OCI-LY1 (cell line): ENCODE measurements at regions not wholly inside any gene's neighbourhood (a gene's known extent, or its start where the extent isn't known, plus 50 kb on each side); places are given as distances from the start of the nearest gene placed in this dataset.

Experiments used
- H2AFZ ChIP-seq: fragments of 200-600 bp; sonication (generic), shearing (Covaris generic); 2 replicates; pipeline ENCODE4 v1.6.0; 2014; ENCODE audit warnings: antibody characterized with exemption, mild to moderate bottlenecking, low read length
- H3F3A ChIP-seq: fragments of 200-600 bp; sonication (generic), shearing (Covaris generic); 2 replicates; pipeline ENCODE4 v1.6.0; 2014; ENCODE audit warnings: mild to moderate bottlenecking, antibody characterized with exemption, low read length, moderate library complexity; ENCODE audit not compliant: insufficient read depth
- H3K27ac ChIP-seq: fragments of 200-600 bp; sonication (generic); 2 replicates; pipeline ENCODE4 v1.5.1; 2014; ENCODE audit warnings: low read length, mixed run types, mild to moderate bottlenecking, low read depth; ENCODE audit not compliant: poor library complexity, severe bottlenecking
- H3K27me3 ChIP-seq: fragments of 200-600 bp; sonication (generic); 2 replicates; pipeline ENCODE4 v1.6.0; 2014; ENCODE audit warnings: antibody characterized with exemption, mild to moderate bottlenecking, low read length, moderate library complexity; ENCODE audit not compliant: insufficient read depth
- H3K36me3 ChIP-seq: fragments of 200-600 bp; sonication (generic); 2 replicates; pipeline ENCODE4 v1.6.1; 2014; ENCODE audit warnings: mild to moderate bottlenecking, antibody characterized with exemption, low read length, moderate library complexity, mixed read lengths; ENCODE audit not compliant: insufficient read depth
- H3K4me1 ChIP-seq: fragments of 200-600 bp; sonication (generic); 2 replicates; pipeline ENCODE4 v1.5.1; 2014; ENCODE audit warnings: mild to moderate bottlenecking, low read length, moderate library complexity; ENCODE audit not compliant: insufficient read depth, severe bottlenecking
- H3K4me2 ChIP-seq: fragments of 200-600 bp; sonication (generic), shearing (Covaris generic); 2 replicates; pipeline ENCODE4 v1.6.1; 2014; ENCODE audit warnings: low read length
- H3K4me3 ChIP-seq: fragments of 200-600 bp; sonication (generic); 2 replicates; pipeline ENCODE4 v1.5.1; 2014; ENCODE audit warnings: low read length, low read depth, mild to moderate bottlenecking, mixed read lengths; ENCODE audit not compliant: poor library complexity, severe bottlenecking
- H3K79me2 ChIP-seq: fragments of 200-600 bp; shearing (Covaris generic); 2 replicates; pipeline ENCODE4 v1.6.1; 2016; ENCODE audit warnings: mixed run types, low read length, mixed read lengths; ENCODE audit not compliant: insufficient read depth
- H3K9ac ChIP-seq: fragments of 200-600 bp; sonication (generic), shearing (Covaris generic); 2 replicates; pipeline ENCODE4 v1.6.1; 2014; ENCODE audit warnings: mild to moderate bottlenecking, low read length, mixed read lengths
- H3K9me2 ChIP-seq: fragments of 200-600 bp; sonication (generic), shearing (Covaris generic); 2 replicates; pipeline ENCODE4 v1.6.1; 2014; ENCODE audit warnings: low read depth, mild to moderate bottlenecking, low read length, mixed read lengths
- H3K9me3 ChIP-seq: fragments of 200-600 bp; shearing (Covaris generic); 2 replicates; pipeline ENCODE4 v1.6.1; 2014; ENCODE audit warnings: low read length, mixed read lengths
- H4K20me1 ChIP-seq: fragments of 200-600 bp; sonication (generic), shearing (Covaris generic); 2 replicates; pipeline ENCODE4 v1.6.0; 2016; ENCODE audit warnings: mild to moderate bottlenecking, low read length; ENCODE audit not compliant: insufficient read depth
- CTCF ChIP-seq: fragments of 200-600 bp; sonication (generic), shearing (Covaris generic); IDR thresholded peaks from 2 replicates; pipeline ENCODE4 v1.5.1; 2017; ENCODE audit warnings: mild to moderate bottlenecking, antibody characterized with exemption, low read length, moderate library complexity, mixed read lengths
- EZH2 ChIP-seq: fragments of 200-600 bp; sonication (generic), shearing (Covaris generic); IDR thresholded peaks from 2 replicates; pipeline ENCODE4 v1.8.0; 2017; ENCODE audit warnings: borderline replicate concordance, mixed run types, mild to moderate bottlenecking, antibody characterized with exemption, low read length, moderate library complexity, mixed read lengths

- H3K4me1 ChIP-seq = no peaks in the 10 kb centered on the region
- no peaks in the 10 kb centered on the region for H3K9me3 ChIP-seq
- H3K36me3 ChIP-seq = no peaks in the 10 kb centered on the region
- H3K4me3 ChIP-seq = no peak overlapping the region
- H2AFZ ChIP-seq = no peak overlapping the region
- H3K27me3 ChIP-seq = no peaks in the 10 kb centered on the region
- H4K20me1 ChIP-seq = no peaks in the 10 kb centered on the region
- H3K9ac ChIP-seq = no peak overlapping the region
- H3K27ac ChIP-seq = no peak overlapping the region
- no peaks in the 10 kb centered on the region for H3K79me2 ChIP-seq
- no peaks in the 10 kb centered on the region for H3K9me2 ChIP-seq
- H3K4me2 ChIP-seq = no peak overlapping the region
- TF ChIP-seq EZH2 = no peak
- TF ChIP-seq CTCF = no peak
- no peaks in the 10 kb centered on the region for H3F3A ChIP-seq
Measured at GRCh38 chr3:2041931-2042330, 56.7 kb upstream of the CNTN4 start.
